DMS153 treated with DMSO at 0.1 percent for 48 hours (cell line): ENCODE measurements at regions not wholly inside any gene's neighbourhood (a gene's known extent, or its start where the extent isn't known, plus 50 kb on each side); places are given as distances from the start of the nearest gene placed in this dataset.
A peak's percentile ranks its signal among the peaks of the same experiment; 100 is the strongest.
"Not testable (repeated sequence)": the region's sequence is repeated elsewhere in the genome, so short reads cannot be mapped to it uniquely, and the experiment has no call there.

Experiments
- DNase-seq: peaks from one replicate; lab custom pipeline; 2025; ENCODE audit not compliant: unreplicated experiment; lab: John Stamatoyannopoulos, UW

DNA sequence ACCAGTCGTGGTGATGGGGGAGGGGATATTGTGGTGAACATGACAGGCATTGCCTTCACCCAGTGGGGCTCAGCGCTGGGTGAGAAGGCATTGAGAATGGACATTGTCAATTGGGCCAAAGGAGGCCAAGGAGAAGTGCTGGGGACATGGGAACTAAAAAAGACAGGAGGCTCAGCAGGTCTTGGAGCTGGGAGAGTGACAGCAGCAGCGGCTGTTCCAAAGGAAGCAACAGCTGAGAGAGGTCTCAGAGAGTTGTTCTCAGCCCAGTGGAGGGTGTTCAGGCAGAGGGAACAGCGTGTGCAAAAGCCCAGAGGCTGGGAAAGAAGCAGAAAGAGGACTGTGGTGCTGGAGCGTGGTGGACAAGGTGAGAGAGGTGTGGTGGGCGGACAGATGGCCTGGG lies 56.6 kb upstream of the ASNS start:
- not testable (repeated sequence) for DNase-seq

DNA sequence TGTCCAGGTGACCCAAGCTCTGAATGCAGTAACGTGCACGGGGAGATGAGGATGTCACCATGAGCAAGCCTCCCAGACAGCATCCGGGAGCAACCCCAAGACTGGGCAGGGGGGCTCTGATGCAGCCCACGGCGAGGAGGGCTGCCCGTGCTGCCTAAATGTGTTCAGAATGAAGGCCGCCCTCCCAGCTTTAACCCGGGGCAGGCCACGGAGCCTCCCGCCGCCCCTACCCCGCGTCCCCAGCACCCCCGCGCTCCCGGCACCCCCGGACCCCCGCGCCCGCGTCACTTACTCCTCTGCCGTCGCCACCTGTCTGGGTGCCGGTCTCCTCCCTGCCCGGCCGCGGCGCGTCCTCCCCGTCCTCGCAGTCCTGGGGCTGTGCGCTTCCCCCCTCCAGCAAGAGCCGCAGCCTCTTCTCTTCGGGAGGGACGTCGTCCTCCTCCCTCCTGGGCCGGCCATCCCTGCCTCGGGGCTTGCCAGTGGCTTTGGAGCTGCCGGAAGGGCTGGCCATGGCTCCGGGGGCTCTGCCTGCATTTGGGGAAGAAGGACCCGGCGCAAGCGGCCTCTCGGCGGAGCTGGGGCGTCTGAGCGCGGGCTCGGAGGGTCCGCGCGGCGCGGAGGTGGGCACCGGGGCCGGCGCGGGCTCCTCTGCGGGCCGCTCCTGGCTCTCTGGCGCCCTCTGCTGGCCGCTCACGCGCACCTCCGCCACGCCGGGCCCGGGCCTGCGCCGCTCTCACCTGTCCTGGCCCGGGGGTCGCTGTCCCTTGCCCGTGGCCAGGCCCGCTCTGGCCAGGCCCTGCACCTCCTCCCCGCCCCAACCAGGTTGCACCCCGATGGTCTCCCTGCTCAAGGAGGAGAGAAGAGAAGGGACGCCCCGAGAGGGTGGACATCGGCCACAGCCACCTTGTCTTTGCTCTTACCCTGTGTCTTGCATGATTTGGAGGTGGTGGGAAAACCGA lies 55.9 kb upstream of the ASNS start:
- DNase-seq = peak; percentile 12
